ENCODE measurements at regions not wholly inside any gene's neighbourhood (a gene's known extent, or its start where the extent isn't known, plus 50 kb on each side); places are given as distances from the start of the nearest gene placed in this dataset.

DNA sequence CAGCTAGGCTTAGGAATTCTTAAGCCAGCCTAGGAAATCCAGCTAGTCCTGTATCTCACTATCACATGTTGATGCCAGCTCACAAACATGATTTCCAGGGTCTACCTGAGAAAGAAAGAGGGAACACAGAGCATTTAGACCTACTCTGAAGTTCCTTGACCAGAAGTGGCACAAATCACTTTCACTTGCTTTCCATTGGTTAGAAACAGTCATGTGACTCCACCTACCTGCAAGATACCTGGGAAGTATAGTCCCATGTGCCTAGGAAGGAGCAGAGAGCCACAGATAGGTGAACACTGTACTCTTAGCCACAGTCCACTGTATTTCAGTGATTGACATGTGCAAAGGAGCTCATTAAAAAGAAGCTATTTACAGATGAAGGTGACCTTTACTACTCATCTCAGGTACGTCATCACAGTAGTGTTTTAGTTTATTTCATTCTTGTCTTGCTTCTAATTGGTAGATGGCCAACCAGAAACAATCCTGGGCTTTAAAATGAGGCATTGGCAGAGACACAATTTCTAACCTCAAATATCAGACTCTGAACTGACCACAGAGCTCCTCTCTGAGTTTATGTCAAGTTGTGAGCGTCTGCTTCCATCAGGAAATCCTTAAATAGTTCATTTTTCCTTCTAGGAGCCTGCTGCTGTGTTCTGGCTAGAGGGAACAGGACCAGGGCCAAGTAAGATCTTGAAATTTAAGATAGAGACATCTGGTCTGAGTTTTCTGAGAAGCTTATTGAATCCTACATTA is 340.7 kb downstream of the TLE4 start:
- no peaks in the 10 kb centered on the region for H3K79me2 ChIP-seq (ENCODE audit: control insufficient read depth, insufficient read depth, low read length)
- no TSS peak for BruUV-seq (replicated peaks)
- dilution Hi-C loops (cut with MboI; ENCODE audit: extremely low pct_ligation_motif_present, low sequenced_read_pairs) (no loop called here), intact Hi-C loops (cut with micrococcal nuclease) (no loop called here)
- POLR2A ChIA-PET: no interaction called here
- H4K20me1 ChIP-seq (replicated peaks; ENCODE audit: control insufficient read depth, extremely low read depth, insufficient read depth, low read length): no peaks in the 10 kb centered on the region
- H3K27ac ChIP-seq (ENCODE audit: insufficient read depth, low read depth, low read length): no peak overlapping the region
- H3K36me3 ChIP-seq (ENCODE audit: control insufficient read depth in 2 of 2, extremely low read depth in 1 of 2, insufficient read depth in 2 of 2, low read length in 2 of 2): no peaks in the 10 kb centered on the region
- CTCF ChIA-PET: no interaction called here
- TF ChIP-seq FOS (IDR thresholded peaks at IDR 0.05; ENCODE audit: borderline replicate concordance, insufficient read depth, low read length): no peak
- TF ChIP-seq EZH2 (IDR thresholded peaks at IDR 0.05; ENCODE audit: borderline replicate concordance, low read depth, low read length, severe bottlenecking): no peak
- TF ChIP-seq JUN (IDR thresholded peaks at IDR 0.05; ENCODE audit: borderline replicate concordance, insufficient read depth, insufficient read length, low read depth): no peak
- no peak for TF ChIP-seq POLR2AphosphoS5 (IDR thresholded peaks at IDR 0.05; ENCODE audit: insufficient read depth, low read depth, low read length)
- TF ChIP-seq POLR2A (IDR thresholded peaks at IDR 0.05; ENCODE audit: low read depth, low read length): no peak
- TF ChIP-seq MYC (IDR thresholded peaks at IDR 0.05; ENCODE audit: low read depth, low read length): no peak
- TF ChIP-seq, protein P1, sequence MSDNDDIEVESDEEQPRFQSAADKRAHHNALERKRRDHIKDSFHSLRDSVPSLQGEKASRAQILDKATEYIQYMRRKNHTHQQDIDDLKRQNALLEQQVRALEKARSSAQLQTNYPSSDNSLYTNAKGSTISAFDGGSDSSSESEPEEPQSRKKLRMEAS (IDR thresholded peaks at IDR 0.05; ENCODE audit: insufficient read depth, insufficient read length): no peak
- TF ChIP-seq GATA2 (IDR thresholded peaks at IDR 0.05; ENCODE audit: insufficient read depth, insufficient read length, low read depth, low read length): no peak
- H2AFZ ChIP-seq (ENCODE audit: low read depth, low read length): no peak overlapping the region
- DNase-seq (ENCODE audit: low read depth, low spot score) (no peak), FAIRE-seq (no peak)
- no peaks in the 10 kb centered on the region for H3K4me1 ChIP-seq (ENCODE audit: control insufficient read depth, extremely low read depth, insufficient read depth, low read length)
- H3K27me3 ChIP-seq (ENCODE audit: control insufficient read depth in 2 of 2, insufficient read depth in 2 of 2, low read length in 2 of 2): no peaks in the 10 kb centered on the region
- no peak overlapping the region for H3K4me2 ChIP-seq (ENCODE audit: insufficient read depth, low read length)
- H3K9me3 ChIP-seq (replicated peaks; ENCODE audit: control insufficient read depth, insufficient read depth, low read length): no peaks in the 10 kb centered on the region
- H3K4me3 ChIP-seq (replicated peaks in 1 of 3; ENCODE audit: insufficient read depth in 1 of 3, low read depth in 1 of 3, low read length in 3 of 3): no peak overlapping the region
- H3K9me1 ChIP-seq (replicated peaks; ENCODE audit: control insufficient read depth, extremely low read depth, insufficient read depth, low read length): no peaks in the 10 kb centered on the region
- H3K9ac ChIP-seq (replicated peaks; ENCODE audit: extremely low read depth, insufficient read depth, low read length): no peak overlapping the region

DNA sequence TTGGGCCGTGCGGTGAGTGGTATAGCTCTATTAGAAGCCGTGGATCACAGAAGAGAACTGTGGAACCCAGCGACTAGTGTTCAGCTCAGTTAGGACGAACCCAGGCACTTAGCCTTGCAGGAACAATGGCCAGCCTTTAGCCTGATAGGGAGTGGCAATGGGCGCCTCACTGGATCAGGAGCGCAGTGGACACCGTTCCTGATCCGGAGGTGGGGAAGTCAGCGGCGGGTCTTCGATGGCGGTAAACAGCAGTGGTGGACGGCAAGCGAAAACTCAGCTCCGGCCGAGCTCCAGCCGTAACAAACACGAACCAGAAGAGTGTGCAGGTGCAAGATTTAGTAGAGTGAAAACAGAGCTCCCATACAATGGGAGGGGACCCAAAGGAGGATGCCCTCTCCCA is 340.0 kb downstream of the TLE4 start:
- ChIA-PET CTCF (no interaction called here), POLR2A (no interaction called here)
- Histone ChIP-seq H3K27ac (ENCODE audit: insufficient read depth, low read depth, low read length) (no peak overlapping the region), H3K27me3 (ENCODE audit: control insufficient read depth in 2 of 2, insufficient read depth in 2 of 2, low read length in 2 of 2) (no peaks in the 10 kb centered on the region), H3K9ac (replicated peaks; ENCODE audit: extremely low read depth, insufficient read depth, low read length) (no peak overlapping the region), H3K9me3 (replicated peaks; ENCODE audit: control insufficient read depth, insufficient read depth, low read length) (no peaks in the 10 kb centered on the region), H3K4me3 (replicated peaks in 1 of 3; ENCODE audit: insufficient read depth in 1 of 3, low read depth in 1 of 3, low read length in 3 of 3) (no peak overlapping the region), H3K4me2 (ENCODE audit: insufficient read depth, low read length) (no peak overlapping the region), H3K4me1 (ENCODE audit: control insufficient read depth, extremely low read depth, insufficient read depth, low read length) (no peaks in the 10 kb centered on the region), H2AFZ (ENCODE audit: low read depth, low read length) (no peak overlapping the region), H4K20me1 (replicated peaks; ENCODE audit: control insufficient read depth, extremely low read depth, insufficient read depth, low read length) (no peaks in the 10 kb centered on the region), H3K9me1 (replicated peaks; ENCODE audit: control insufficient read depth, extremely low read depth, insufficient read depth, low read length) (no peaks in the 10 kb centered on the region), H3K79me2 (ENCODE audit: control insufficient read depth, insufficient read depth, low read length) (no peaks in the 10 kb centered on the region), H3K36me3 (ENCODE audit: control insufficient read depth in 2 of 2, extremely low read depth in 1 of 2, insufficient read depth in 2 of 2, low read length in 2 of 2) (no peaks in the 10 kb centered on the region)
- dilution Hi-C loops (cut with MboI; ENCODE audit: extremely low pct_ligation_motif_present, low sequenced_read_pairs): no loop called here
- DNase-seq (ENCODE audit: low read depth, low spot score): no peak
- no TSS peak for BruUV-seq (replicated peaks)
- intact Hi-C loops (cut with micrococcal nuclease): no loop called here
- FAIRE-seq: no peak
- TF ChIP-seq JUN (IDR thresholded peaks at IDR 0.05; ENCODE audit: borderline replicate concordance, insufficient read depth, insufficient read length, low read depth): no peak
- no peak for TF ChIP-seq FOS (IDR thresholded peaks at IDR 0.05; ENCODE audit: borderline replicate concordance, insufficient read depth, low read length)
- TF ChIP-seq, protein P2, sequence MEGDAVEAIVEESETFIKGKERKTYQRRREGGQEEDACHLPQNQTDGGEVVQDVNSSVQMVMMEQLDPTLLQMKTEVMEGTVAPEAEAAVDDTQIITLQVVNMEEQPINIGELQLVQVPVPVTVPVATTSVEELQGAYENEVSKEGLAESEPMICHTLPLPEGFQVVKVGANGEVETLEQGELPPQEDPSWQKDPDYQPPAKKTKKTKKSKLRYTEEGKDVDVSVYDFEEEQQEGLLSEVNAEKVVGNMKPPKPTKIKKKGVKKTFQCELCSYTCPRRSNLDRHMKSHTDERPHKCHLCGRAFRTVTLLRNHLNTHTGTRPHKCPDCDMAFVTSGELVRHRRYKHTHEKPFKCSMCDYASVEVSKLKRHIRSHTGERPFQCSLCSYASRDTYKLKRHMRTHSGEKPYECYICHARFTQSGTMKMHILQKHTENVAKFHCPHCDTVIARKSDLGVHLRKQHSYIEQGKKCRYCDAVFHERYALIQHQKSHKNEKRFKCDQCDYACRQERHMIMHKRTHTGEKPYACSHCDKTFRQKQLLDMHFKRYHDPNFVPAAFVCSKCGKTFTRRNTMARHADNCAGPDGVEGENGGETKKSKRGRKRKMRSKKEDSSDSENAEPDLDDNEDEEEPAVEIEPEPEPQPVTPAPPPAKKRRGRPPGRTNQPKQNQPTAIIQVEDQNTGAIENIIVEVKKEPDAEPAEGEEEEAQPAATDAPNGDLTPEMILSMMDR (IDR thresholded peaks at IDR 0.05; ENCODE audit: extremely low read depth in 1 of 2, insufficient read depth in 1 of 2, low read depth in 1 of 2, low read length in 2 of 2): no peak
- TF ChIP-seq, protein P1 (IDR thresholded peaks at IDR 0.05; ENCODE audit: insufficient read depth, insufficient read length): no peak
- no peak for TF ChIP-seq POLR2A (IDR thresholded peaks at IDR 0.05; ENCODE audit: low read depth, low read length)
- TF ChIP-seq POLR2AphosphoS5 (IDR thresholded peaks at IDR 0.05; ENCODE audit: insufficient read depth, low read depth, low read length): no peak
- no peak for TF ChIP-seq GATA2 (IDR thresholded peaks at IDR 0.05; ENCODE audit: insufficient read depth, insufficient read length, low read depth, low read length)
- TF ChIP-seq MYC (IDR thresholded peaks at IDR 0.05; ENCODE audit: low read depth, low read length): no peak
- no peak for TF ChIP-seq EZH2 (IDR thresholded peaks at IDR 0.05; ENCODE audit: borderline replicate concordance, low read depth, low read length, severe bottlenecking)
